ENCODE measurements at regions not wholly inside any gene's neighbourhood (a gene's known extent, or its start where the extent isn't known, plus 50 kb on each side); places are given as distances from the start of the nearest gene placed in this dataset.

- no peak for TF ChIP-seq CTCF (optimal IDR thresholded peaks at IDR 0.05 in 1 of 3, IDR thresholded peaks at IDR 0.05 in 1 of 3, conservative IDR thresholded peaks at IDR 0.05 in 1 of 3; ENCODE audit: extremely low read depth in 1 of 3, insufficient read depth in 2 of 3, low read length in 3 of 3)
- no peak for TF ChIP-seq EZH2 (IDR thresholded peaks at IDR 0.05; ENCODE audit: low read length)
These were observed 401.8 kb upstream of the TMPO start for GRCh38 chr12:98113548-98113947.

Measured in keratinocyte (primary cell).